HepG2 (cell line): ENCODE measurements at regions not wholly inside any gene's neighbourhood (a gene's known extent, or its start where the extent isn't known, plus 50 kb on each side); places are given as distances from the start of the nearest gene placed in this dataset.

Experiments used
- ATAC-seq: fragments of 200-7000 bp; cut with Tn5 transposase; 3 replicates; pipeline ENCODE4 v1.9.1; 2020; ENCODE audit warnings: mild to moderate bottlenecking, moderate library complexity
- BruUV-seq: library from RNA; stranded (reverse); fragments of 400-500 nt; replicated peaks from 2 replicates; lab custom pipeline; 2021; lab: Mats Ljungman, UMichigan
- CTCF ChIA-PET: fragments of 300-600 bp; formaldehyde crosslinking; extraction: SDS; loops from one replicate; lab custom pipeline; 2021; ENCODE audit warnings: low total read pairs, inconsistent platforms, low intra/inter-chr PET ratio; lab: Yijun Ruan, JAX
- POLR2A ChIA-PET: fragments of 350-600 bp; sonication (Branson Sonifier 250); formaldehyde crosslinking; loops from one replicate; lab custom pipeline; 2020; ENCODE audit warnings: antibody characterized with exemption, inconsistent platforms; lab: Yijun Ruan, JAX
- DNase-seq: peaks from one replicate; pipeline ENCODE4 v3.0.0-alpha.2; 2015; ENCODE audit warnings: low spot score
- FAIRE-seq: peaks from 3 replicates; lab custom pipeline; 2011; peaks lifted over from hg19 to GRCh38; lab: Jason Lieb, UNC
- H2AFZ ChIP-seq: one replicate; pipeline ENCODE4 v1.6.1; 2011; ENCODE audit warnings: low read length, inconsistent platforms
- H3K27ac ChIP-seq: fragments of 300-600 bp; 3 replicates; pipeline ENCODE4 v1.8.0; 2011; ENCODE audit warnings: mixed run types, mild to moderate bottlenecking, mixed read lengths, low read length, inconsistent platforms; ENCODE audit not compliant: insufficient read depth; ENCODE audit errors: extremely low read length
- H3K27me3 ChIP-seq, 2 experiments: fragments of 200-600 bp in 1 of 2; 2 replicates in 1 of 2; 3 replicates in 1 of 2; pipeline versions ENCODE4 v1.6.0 to v1.8.0; 2011; ENCODE audit warnings: low read length in 2 of 2, mild to moderate bottlenecking in 2 of 2, moderate library complexity in 2 of 2, inconsistent platforms in 1 of 2; ENCODE audit not compliant: insufficient read depth in 2 of 2, control insufficient read depth in 1 of 2
- H3K36me3 ChIP-seq, 2 experiments: fragments of 200-600 bp in 1 of 2; replicated peaks in 1 of 2; 2 replicates in 1 of 2; 3 replicates in 1 of 2; pipeline versions ENCODE4 v1.5.1 to v1.8.0; 2011; ENCODE audit warnings: low read length in 2 of 2, inconsistent platforms in 1 of 2; ENCODE audit not compliant: insufficient read depth in 2 of 2, control insufficient read depth in 1 of 2
- H3K4me1 ChIP-seq: 2 replicates; pipeline ENCODE4 v1.5.1; 2012; ENCODE audit warnings: low read length, inconsistent platforms; ENCODE audit not compliant: insufficient read depth
- H3K4me2 ChIP-seq: 2 replicates; pipeline ENCODE4 v1.6.0; 2011; ENCODE audit warnings: low read depth, low read length, inconsistent platforms
- H3K4me3 ChIP-seq, 3 experiments: fragments of 200-600 bp in 1 of 3; sonication (generic), shearing (Covaris generic) in 1 of 3; replicated peaks in 1 of 3; 2 replicates each; pipeline ENCODE4 v1.5.1; 2011 to 2016; ENCODE audit warnings: low read length in 3 of 3, inconsistent platforms in 2 of 3, low read depth in 2 of 3, mild to moderate bottlenecking in 2 of 3, control low read depth in 1 of 3, mixed read lengths in 1 of 3; ENCODE audit not compliant: insufficient read depth in 1 of 3
- H3K79me2 ChIP-seq: one replicate; pipeline ENCODE4 v1.6.1; 2011; ENCODE audit warnings: low read length, inconsistent platforms; ENCODE audit not compliant: insufficient read depth
- H3K9ac ChIP-seq: 2 replicates; pipeline ENCODE4 v1.6.0; 2011; ENCODE audit warnings: mild to moderate bottlenecking, low read depth, low read length, inconsistent platforms; ENCODE audit not compliant: insufficient read depth
- H3K9me3 ChIP-seq: 2 replicates; pipeline ENCODE4 v1.5.1; 2012; ENCODE audit warnings: mild to moderate bottlenecking, low read length
- H4K20me1 ChIP-seq: 2 replicates; pipeline ENCODE4 v1.6.0; 2011; ENCODE audit warnings: inconsistent platforms, mild to moderate bottlenecking, low read length, moderate library complexity; ENCODE audit not compliant: insufficient read depth
- AGO1 ChIP-seq: fragments of 200-400 bp; formaldehyde crosslinking; IDR thresholded peaks from 2 replicates; pipeline ENCODE4 v1.6.1; 2017; ENCODE audit warnings: mild to moderate bottlenecking, low read depth, low read length, moderate library complexity; ENCODE audit not compliant: poor library complexity, severe bottlenecking
- ELF4 ChIP-seq: sonication (generic); formaldehyde crosslinking; IDR thresholded peaks from 2 replicates; pipeline ENCODE4 v1.5.0; 2020; ENCODE audit warnings: missing genetic modification reagents, mild to moderate bottlenecking, moderate library complexity, borderline replicate concordance
- FOXO1 ChIP-seq: sonication (generic); formaldehyde crosslinking; IDR thresholded peaks from 2 replicates; pipeline ENCODE4 v1.4.0; 2020; ENCODE audit warnings: missing genetic modification reagents
- NFE2 ChIP-seq: sonication (generic); formaldehyde crosslinking; IDR thresholded peaks from 2 replicates; pipeline ENCODE4 v1.4.0; 2020; ENCODE audit warnings: missing genetic modification reagents
- POGK ChIP-seq: sonication (generic); formaldehyde crosslinking; conservative IDR thresholded peaks from 2 replicates; pipeline ENCODE4 v1.8.0; 2022; ENCODE audit warnings: mild to moderate bottlenecking, moderate library complexity, missing genetic modification reagents
- PRDM4 ChIP-seq: sonication (generic); formaldehyde crosslinking; IDR thresholded peaks from 2 replicates; pipeline ENCODE4 v1.9.0; 2021; ENCODE audit warnings: missing genetic modification reagents, borderline replicate concordance
- RFX1 ChIP-seq: fragments of 450-650 bp; IDR thresholded peaks from 2 replicates; pipeline ENCODE4 v1.6.1; 2017
- RNF2 ChIP-seq: fragments of 450-650 bp; conservative IDR thresholded peaks from 2 replicates; pipeline ENCODE4 v1.6.1; 2016; ENCODE audit warnings: low read depth
- TOE1 ChIP-seq: sonication (generic); formaldehyde crosslinking; IDR thresholded peaks from 2 replicates; pipeline ENCODE4 v1.4.0; 2020; ENCODE audit warnings: mild to moderate bottlenecking, missing genetic modification reagents
- ZNF101 ChIP-seq: sonication (generic); formaldehyde crosslinking; IDR thresholded peaks from 2 replicates; pipeline ENCODE4 v1.4.0; 2020; ENCODE audit warnings: mild to moderate bottlenecking, low read depth, missing genetic modification reagents, borderline replicate concordance
- ZNF24 ChIP-seq: fragments of 450-650 bp; IDR thresholded peaks from 2 replicates; pipeline ENCODE4 v1.6.1; 2017; ENCODE audit warnings: antibody characterized with exemption, mild to moderate bottlenecking
- ZNF333 ChIP-seq: sonication (generic); formaldehyde crosslinking; IDR thresholded peaks from 2 replicates; pipeline ENCODE4 v1.4.0; 2020; ENCODE audit warnings: mild to moderate bottlenecking, missing genetic modification reagents, borderline replicate concordance
- ZNF546 ChIP-seq: sonication (generic); formaldehyde crosslinking; conservative IDR thresholded peaks from 2 replicates; pipeline ENCODE4 v1.8.1; 2023; ENCODE audit warnings: mild to moderate bottlenecking, missing genetic modification reagents
- ZNF670 ChIP-seq: sonication (generic); formaldehyde crosslinking; IDR thresholded peaks from 2 replicates; pipeline ENCODE4 v1.8.0; 2022; ENCODE audit warnings: mild to moderate bottlenecking, missing genetic modification reagents, borderline replicate concordance
- ZNF788 ChIP-seq: sonication (generic); formaldehyde crosslinking; IDR thresholded peaks from 2 replicates; pipeline ENCODE4 v1.5.0; 2020; ENCODE audit warnings: mild to moderate bottlenecking, missing genetic modification reagents, borderline replicate concordance
- WGBS: methylation state at CpG from one replicate; pipeline ENCODE4 v1.1.6; 2017; ENCODE audit warnings: low lambda C conversion rate; 5-methylcytosine and 5-hydroxymethylcytosine counted together
- in situ Hi-C: cut with HindIII; loops from 2 replicates; pipeline ENCODE4 v1.10.0; 2017; ENCODE audit warnings: low pct_unique_long_range_greater_than_20kb; ENCODE audit not compliant: extremely low pct_ligation_motif_present
- intact Hi-C: fragments of 100-400 bp; cut with micrococcal nuclease; formaldehyde crosslinking; loops from one replicate; pipeline ENCODE4 v1.10.0; 2022; ENCODE audit not compliant: unreplicated experiment

GRCh38 chr3:157816296-157816695, 289.9 kb downstream of the SHOX2 start (continued):
- TF ChIP-seq PRDM4 (CRISPR knock-in tag) (no peak), ZNF24 (no peak), ZNF670 (CRISPR knock-in tag) (no peak)
- TF ChIP-seq, all 625 proteins: peak for 0

- FAIRE-seq (no peak), DNase-seq (no peak)
- BruUV-seq: no TSS peak
Observed at GRCh38 chr3:157815739-157816138, 290.5 kb downstream of the SHOX2 start.

More at GRCh38 chr3:157815739-157816138, 290.5 kb downstream of the SHOX2 start:
- Histone ChIP-seq H3K27ac (no peak overlapping the region), H3K27me3 (no peaks in the 10 kb centered on the region), H3K36me3 (no peaks in the 10 kb centered on the region), H2AFZ (no peak overlapping the region), H3K4me2 (no peak overlapping the region), H4K20me1 (no peaks in the 10 kb centered on the region), H3K4me1 (no peaks in the 10 kb centered on the region), H3K9ac (no peak overlapping the region), H3K4me3 (no peak overlapping the region), H3K79me2 (no peaks in the 10 kb centered on the region), H3K9me3 (no peaks in the 10 kb centered on the region)
- 0% methylated on average over 3 of the region's 3 CpGs for WGBS
- no peak for ATAC-seq
- no peak for TF ChIP-seq FOXO1 (CRISPR knock-in tag)
- TF ChIP-seq RFX1: no peak
- TF ChIP-seq TOE1 (CRISPR knock-in tag): no peak
- TF ChIP-seq ZNF333 (CRISPR knock-in tag): no peak
- no peak for TF ChIP-seq ZNF101 (CRISPR knock-in tag)
- no peak for TF ChIP-seq ZNF788 (CRISPR knock-in tag)
- no peak for TF ChIP-seq ZNF24
- TF ChIP-seq AGO1: no peak
- TF ChIP-seq NFE2 (CRISPR knock-in tag): no peak
- TF ChIP-seq POGK (CRISPR knock-in tag): no peak
- TF ChIP-seq ZNF546: no peak
- TF ChIP-seq ELF4: no peak
- TF ChIP-seq RNF2: no peak
- in situ Hi-C loops (no loop called here), intact Hi-C loops (no loop called here)
- ChIA-PET CTCF (no interaction called here), POLR2A (no interaction called here)
